Activated naive CD8-positive, alpha-beta T cell treated with anti-CD3 and anti-CD28 coated beads, Interleukin-2, amount 10 ng/mL, durations not matched to agents 7 days and 5 days (primary cell): ENCODE measurements at regions not wholly inside any gene's neighbourhood (a gene's known extent, or its start where the extent isn't known, plus 50 kb on each side); places are given as distances from the start of the nearest gene placed in this dataset.

Experiments
- ATAC-seq: fragments of 150-1000 bp; cut with Tn5 transposase; one replicate; pipeline ENCODE4 v1.10.0; 2021; ENCODE audit warnings: low read depth, moderate library complexity
- POLR2A ChIA-PET: fragments of 350-600 bp; sonication (Branson Sonifier 250); formaldehyde crosslinking; loops from one replicate; lab custom pipeline; 2021; ENCODE audit warnings: antibody characterized with exemption; lab: Charles Lee
- DNase-seq: peaks from one replicate; pipeline ENCODE4 v3.0.0; 2021
- H3K27ac Mint-ChIP-seq: one replicate; pipeline ENCODE4 v1.8.0; 2022; ENCODE audit warnings: mild to moderate bottlenecking, mixed read lengths
- H3K27me3 Mint-ChIP-seq: one replicate; pipeline ENCODE4 v1.8.0; 2022; ENCODE audit warnings: mild to moderate bottlenecking, moderate library complexity, mixed read lengths
- H3K36me3 Mint-ChIP-seq: one replicate; pipeline ENCODE4 v1.8.0; 2021; ENCODE audit warnings: mild to moderate bottlenecking, mixed read lengths
- H3K4me1 Mint-ChIP-seq: one replicate; pipeline ENCODE4 v1.8.0; 2021; ENCODE audit warnings: mixed read lengths
- H3K4me3 Mint-ChIP-seq: one replicate; pipeline ENCODE4 v1.8.0; 2022; ENCODE audit warnings: mild to moderate bottlenecking, moderate library complexity, mixed read lengths
- H3K9me3 Mint-ChIP-seq: one replicate; pipeline ENCODE4 v1.8.0; 2021; ENCODE audit warnings: mixed read lengths

DNA sequence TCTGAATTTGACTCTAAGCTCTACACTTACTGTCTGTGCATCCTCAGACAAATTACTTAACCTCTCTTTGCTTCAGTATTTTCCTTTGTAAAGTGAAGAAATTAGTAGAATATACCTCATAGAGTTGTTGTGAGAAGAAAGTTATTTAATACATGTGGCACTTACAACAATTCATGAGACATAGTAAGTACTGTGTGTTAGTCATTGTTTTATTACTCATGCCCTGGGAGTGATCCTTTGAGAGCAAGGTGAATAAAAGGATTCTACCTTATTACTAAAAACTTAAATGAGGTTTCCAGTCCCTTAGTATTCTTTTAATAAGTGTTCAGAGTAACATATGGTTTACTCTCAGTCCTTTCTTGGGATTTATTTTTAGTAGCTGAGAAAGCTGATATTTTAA, 233.6 kb upstream of the MAP3K7 start:
- POLR2A ChIA-PET, result no interaction called here
- DNase-seq, result no peak
- Mint-ChIP-seq H3K27ac (no peak overlapping the region), H3K9me3 (no peaks in the 10 kb centered on the region), H3K27me3 (peaks cover 7% of the 10 kb centered on the region), H3K4me3 (no peak overlapping the region), H3K4me1 (no peaks in the 10 kb centered on the region), H3K36me3 (no peaks in the 10 kb centered on the region)
- no peak for ATAC-seq

DNA sequence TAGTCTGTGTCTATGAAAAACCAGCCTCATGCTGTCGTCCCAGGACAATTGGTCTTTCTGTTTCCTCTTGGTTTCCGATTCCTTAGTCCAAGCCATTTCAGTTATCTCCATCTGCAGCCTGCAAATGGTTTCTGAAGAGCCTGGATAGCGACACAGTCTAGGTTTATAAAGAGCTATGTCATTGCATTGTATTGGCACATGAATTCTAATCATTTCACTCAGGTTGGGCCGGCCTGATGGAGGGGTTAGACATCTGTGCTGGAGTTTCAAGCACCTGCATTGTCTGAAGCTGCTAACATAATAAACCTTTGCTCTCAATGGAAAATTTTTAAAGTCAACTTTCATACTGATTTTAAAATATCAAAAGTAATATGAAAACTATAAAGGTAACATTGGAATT, 232.6 kb upstream of the MAP3K7 start:
- peaks cover 7% of the 10 kb centered on the region for H3K27me3 Mint-ChIP-seq
- H3K36me3 Mint-ChIP-seq, result no peaks in the 10 kb centered on the region
- H3K4me3 Mint-ChIP-seq, result no peak overlapping the region
- no peak overlapping the region for H3K27ac Mint-ChIP-seq
- POLR2A ChIA-PET, result no interaction called here
- no peak for DNase-seq
- no peaks in the 10 kb centered on the region for H3K4me1 Mint-ChIP-seq
- H3K9me3 Mint-ChIP-seq, result no peaks in the 10 kb centered on the region
- ATAC-seq, result no peak

DNA sequence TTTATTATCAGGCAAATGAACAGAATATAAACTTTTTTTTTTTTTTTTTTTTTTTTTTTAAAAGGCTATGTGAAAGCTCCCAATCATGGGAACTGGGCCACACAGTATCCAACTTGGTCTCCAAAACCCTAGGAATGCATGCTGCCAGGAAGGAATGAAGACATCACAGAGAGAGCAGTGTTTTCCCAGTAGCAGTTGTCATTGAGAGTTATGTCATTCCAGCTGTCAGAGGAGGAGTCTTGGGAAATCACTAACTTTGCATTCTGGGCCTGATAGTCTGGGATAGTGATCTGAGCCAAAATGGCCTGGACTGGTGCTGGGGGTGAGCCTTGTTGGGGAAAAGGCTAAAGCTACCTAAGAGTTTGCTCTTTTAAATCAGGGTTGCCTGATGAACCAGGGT, 231.3 kb upstream of the MAP3K7 start:
- DNase-seq, result no peak
- Mint-ChIP-seq H3K4me3 (no peak overlapping the region), H3K27me3 (peaks cover 7% of the 10 kb centered on the region), H3K9me3 (no peaks in the 10 kb centered on the region), H3K4me1 (no peaks in the 10 kb centered on the region), H3K36me3 (no peaks in the 10 kb centered on the region), H3K27ac (no peak overlapping the region)
- POLR2A ChIA-PET, result no interaction called here
- ATAC-seq, result no peak

DNA sequence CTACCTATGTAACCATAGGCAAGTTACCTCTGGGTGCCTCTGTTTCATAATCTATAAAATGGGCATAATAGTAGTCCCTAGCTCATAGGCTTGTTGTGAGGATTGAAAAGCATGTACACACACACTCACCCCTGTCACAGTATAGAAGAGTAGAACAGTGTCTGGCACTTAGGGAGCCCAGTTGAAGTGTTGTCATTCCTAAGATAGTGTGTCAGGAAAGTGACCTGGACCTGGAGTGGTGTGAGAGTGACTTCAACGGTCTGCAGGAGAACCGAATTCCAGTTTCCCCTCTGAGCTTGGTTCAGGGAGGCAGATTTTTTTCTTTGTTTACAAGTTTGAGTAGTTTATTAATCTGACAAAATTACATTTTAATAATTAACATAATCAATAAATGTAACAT, 229.9 kb upstream of the MAP3K7 start:
- ATAC-seq (no peak), DNase-seq (no peak)
- H3K27me3 Mint-ChIP-seq, result peaks cover 7% of the 10 kb centered on the region
- POLR2A ChIA-PET, result no interaction called here
- H3K9me3 Mint-ChIP-seq, result no peaks in the 10 kb centered on the region
- H3K27ac Mint-ChIP-seq, result no peak overlapping the region
- H3K4me3 Mint-ChIP-seq, result no peak overlapping the region
- no peaks in the 10 kb centered on the region for H3K36me3 Mint-ChIP-seq
- H3K4me1 Mint-ChIP-seq, result no peaks in the 10 kb centered on the region

DNA sequence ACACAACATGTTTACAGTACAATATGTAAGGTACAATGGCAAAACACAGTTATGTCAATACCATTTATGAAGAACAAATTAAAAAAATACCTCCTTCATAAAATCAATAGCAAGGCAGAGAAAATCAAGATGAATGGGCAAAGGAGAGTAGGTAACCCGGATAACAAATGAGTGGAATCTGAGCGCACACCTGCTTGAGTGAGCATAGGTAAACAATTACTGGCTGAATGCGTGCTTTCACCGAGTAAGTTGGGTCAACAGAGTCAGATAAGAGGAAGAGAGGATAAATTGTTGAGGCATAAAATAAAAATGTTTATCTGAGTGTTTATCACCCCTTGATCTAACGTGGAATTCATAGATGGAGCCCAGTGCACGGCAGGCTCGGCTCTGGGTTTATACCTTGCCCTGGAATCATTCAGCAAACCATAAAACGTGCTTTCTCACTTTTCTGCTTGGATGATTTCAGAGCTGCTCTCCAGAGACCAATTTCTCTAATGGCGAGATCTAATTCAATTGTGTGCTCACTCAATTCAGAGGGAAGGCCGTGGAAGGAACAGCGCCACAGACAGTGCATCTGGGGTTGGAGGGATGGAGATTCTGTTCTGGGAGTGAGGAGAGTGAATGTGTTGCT, 224.8 kb upstream of the MAP3K7 start:
- Mint-ChIP-seq H3K9me3 (no peaks in the 10 kb centered on the region), H3K4me3 (no peak overlapping the region), H3K27ac (no peak overlapping the region), H3K36me3 (no peaks in the 10 kb centered on the region), H3K27me3 (peaks cover 3% of the 10 kb centered on the region), H3K4me1 (no peaks in the 10 kb centered on the region)
- POLR2A ChIA-PET, result no interaction called here
- DNase-seq, result no peak
- no peak for ATAC-seq

DNA sequence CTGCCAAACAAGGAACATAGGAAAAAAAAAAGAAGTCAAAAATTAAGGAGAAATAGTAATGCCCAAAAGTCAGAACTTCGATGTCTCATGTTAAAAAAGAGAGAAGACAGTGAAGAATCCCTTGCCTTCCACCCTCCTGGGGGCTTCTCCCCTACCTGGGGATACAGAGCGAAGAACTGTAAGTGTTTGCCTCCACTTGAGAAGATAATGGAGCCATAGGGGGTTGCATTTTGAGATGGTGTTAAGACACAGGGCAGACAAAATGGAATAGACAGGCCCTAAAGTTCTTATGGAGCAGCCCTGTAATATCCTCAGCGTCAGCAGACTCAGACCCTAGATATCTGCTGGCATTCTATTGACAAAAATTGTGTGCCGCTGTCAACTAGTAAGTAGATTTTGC, 222.2 kb upstream of the MAP3K7 start:
- no peaks in the 10 kb centered on the region for H3K4me1 Mint-ChIP-seq
- H3K27ac Mint-ChIP-seq, result no peak overlapping the region
- ATAC-seq (no peak), DNase-seq (no peak)
- H3K4me3 Mint-ChIP-seq, result no peak overlapping the region
- no peaks in the 10 kb centered on the region for H3K27me3 Mint-ChIP-seq
- H3K9me3 Mint-ChIP-seq, result no peaks in the 10 kb centered on the region
- POLR2A ChIA-PET, result no interaction called here
- H3K36me3 Mint-ChIP-seq, result no peaks in the 10 kb centered on the region

DNA sequence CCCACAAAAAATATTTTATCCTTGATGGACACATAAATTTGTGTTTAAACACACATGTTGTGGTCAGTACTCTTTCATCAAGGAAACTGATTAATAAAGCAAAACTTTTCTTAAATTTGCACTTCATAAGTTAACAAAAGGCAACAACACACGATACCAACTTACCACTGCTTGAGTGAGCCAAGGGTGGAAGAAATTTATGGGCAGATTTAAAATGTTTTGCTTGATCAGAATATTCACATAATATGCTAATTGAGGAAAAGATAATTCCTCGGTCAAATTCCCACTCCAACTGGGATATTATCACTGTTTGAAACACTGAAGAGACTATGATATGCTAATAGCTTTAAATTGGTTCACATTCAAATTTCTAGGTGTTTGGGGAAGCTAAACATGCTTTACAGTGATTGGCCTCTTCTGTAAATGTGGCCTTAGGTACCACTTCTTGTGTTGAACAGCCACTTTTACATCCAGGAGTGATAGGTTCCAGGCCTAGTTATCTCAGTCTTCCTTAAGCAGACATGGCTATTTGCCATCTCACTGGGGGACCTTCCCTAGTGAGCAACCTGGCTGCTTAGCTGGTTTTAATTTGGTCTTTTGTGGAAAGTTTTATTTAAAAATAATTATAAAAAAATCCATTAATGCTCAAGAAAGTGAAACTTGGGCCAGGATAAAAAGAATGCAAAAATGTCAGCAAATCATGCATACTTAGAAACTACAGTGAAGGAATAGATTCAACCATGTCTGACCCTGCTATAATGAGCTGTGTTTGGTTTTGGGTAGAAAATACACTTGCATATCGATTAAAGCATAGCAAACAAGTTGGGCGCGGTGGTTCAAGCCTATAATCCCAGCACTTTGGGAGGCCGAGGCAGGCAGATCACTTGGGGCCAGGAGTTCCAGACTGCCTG, 221.2 kb upstream of the MAP3K7 start:
- H3K9me3 Mint-ChIP-seq, result no peaks in the 10 kb centered on the region
- DNase-seq, result no peak
- no peak for ATAC-seq
- H3K4me3 Mint-ChIP-seq, result no peak overlapping the region
- POLR2A ChIA-PET, result no interaction called here
- H3K36me3 Mint-ChIP-seq, result no peaks in the 10 kb centered on the region
- no peaks in the 10 kb centered on the region for H3K27me3 Mint-ChIP-seq
- H3K27ac Mint-ChIP-seq, result no peak overlapping the region
- H3K4me1 Mint-ChIP-seq, result no peaks in the 10 kb centered on the region

DNA sequence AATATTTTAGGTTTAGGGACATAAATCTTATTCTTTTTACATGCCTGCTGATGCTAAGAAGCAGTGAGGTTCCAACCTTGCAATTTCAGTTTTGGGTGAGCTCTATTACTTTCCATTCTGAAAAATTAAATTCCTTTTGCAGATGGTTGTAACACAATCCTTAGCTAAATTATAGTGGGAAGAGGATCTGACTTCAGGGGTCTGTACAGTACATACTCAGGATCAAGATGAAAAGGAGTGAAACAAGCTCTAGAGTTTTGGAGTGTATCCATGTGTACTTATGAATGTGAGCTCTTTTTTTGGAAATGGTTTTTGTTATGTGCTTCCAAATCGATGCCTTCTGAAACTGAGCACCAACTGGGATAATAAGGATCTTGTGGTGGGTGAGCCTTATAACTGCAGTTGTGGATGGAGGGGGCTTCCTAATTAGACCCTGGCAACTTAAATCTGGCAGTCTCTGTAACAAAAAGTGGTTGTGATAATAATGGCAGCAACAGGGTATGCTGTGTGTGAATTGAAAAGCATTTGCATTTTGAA, 218.8 kb upstream of the MAP3K7 start:
- Mint-ChIP-seq H3K9me3 (no peaks in the 10 kb centered on the region), H3K36me3 (no peaks in the 10 kb centered on the region), H3K27ac (no peak overlapping the region), H3K27me3 (no peaks in the 10 kb centered on the region), H3K4me3 (no peak overlapping the region), H3K4me1 (no peaks in the 10 kb centered on the region)
- POLR2A ChIA-PET, result no interaction called here
- DNase-seq (no peak), ATAC-seq (no peak)

DNA sequence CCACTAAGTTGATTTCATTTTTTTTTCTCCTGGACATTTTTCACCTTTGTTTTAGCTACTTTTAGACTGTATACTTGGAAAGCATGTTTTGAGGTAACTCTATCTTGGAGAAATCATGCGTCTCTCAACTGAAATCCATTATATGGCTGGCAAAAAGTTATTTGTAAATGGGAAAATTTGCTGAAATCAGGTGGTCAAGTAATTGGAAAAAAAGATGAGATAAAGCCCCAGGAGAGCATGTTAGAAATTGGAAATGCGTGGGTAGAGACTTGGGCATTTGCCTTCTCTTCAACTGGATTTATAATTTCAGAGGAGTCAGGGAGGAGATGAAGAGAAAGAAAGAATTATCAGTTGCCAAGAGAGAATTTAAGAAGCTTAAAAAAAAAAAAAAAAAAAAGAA, 217.1 kb upstream of the MAP3K7 start:
- POLR2A ChIA-PET, result no interaction called here
- Mint-ChIP-seq H3K4me3 (no peak overlapping the region), H3K36me3 (no peaks in the 10 kb centered on the region), H3K4me1 (no peaks in the 10 kb centered on the region), H3K27ac (no peak overlapping the region), H3K9me3 (no peaks in the 10 kb centered on the region), H3K27me3 (no peaks in the 10 kb centered on the region)
- DNase-seq, result no peak
- no peak for ATAC-seq

DNA sequence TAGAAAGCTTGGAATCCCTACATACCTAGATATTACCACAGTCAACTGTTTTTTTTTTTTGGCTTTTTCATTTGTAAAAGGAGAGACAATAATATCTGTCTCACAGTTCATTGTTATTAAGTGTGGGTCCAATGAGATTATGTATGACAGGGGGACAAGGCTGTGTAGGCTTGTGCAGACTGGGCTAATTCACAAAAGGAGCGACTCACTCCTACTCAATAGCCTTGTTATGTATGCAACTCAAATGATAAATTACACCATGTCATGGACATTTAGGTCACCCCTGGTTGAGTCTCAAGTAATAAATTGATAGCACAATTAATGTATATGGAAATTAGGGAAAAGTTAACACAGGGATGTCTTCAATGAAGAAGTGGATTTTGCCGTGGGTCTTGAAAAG, 208.2 kb upstream of the MAP3K7 start:
- Mint-ChIP-seq H3K9me3 (no peaks in the 10 kb centered on the region), H3K36me3 (no peaks in the 10 kb centered on the region), H3K27me3 (no peaks in the 10 kb centered on the region), H3K4me3 (no peak overlapping the region), H3K27ac (no peak overlapping the region), H3K4me1 (no peaks in the 10 kb centered on the region)
- no peak for DNase-seq
- POLR2A ChIA-PET, result no interaction called here
- no peak for ATAC-seq

DNA sequence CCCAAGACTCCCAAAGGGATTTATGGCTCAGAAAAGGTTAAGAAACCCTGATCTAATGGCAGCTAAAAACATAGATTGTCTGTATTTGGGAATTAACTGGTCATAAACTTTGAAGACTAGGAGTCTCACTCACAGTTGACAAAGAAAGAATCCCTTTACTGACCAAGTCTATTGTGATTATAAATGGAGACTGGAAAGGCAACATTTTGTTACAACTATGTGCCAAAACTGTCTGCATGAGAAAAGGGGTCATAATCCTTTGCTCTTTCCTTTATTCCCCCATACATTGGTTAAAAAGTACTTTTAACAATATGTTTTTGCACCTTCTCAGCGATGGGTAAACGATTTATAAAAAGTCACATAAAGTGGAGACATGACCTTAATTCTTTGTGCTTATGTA, 206.9 kb upstream of the MAP3K7 start:
- no peak for DNase-seq
- Mint-ChIP-seq H3K4me1 (no peaks in the 10 kb centered on the region), H3K9me3 (no peaks in the 10 kb centered on the region), H3K27me3 (peaks cover 2% of the 10 kb centered on the region), H3K27ac (no peak overlapping the region), H3K36me3 (no peaks in the 10 kb centered on the region), H3K4me3 (no peak overlapping the region)
- POLR2A ChIA-PET, result no interaction called here
- ATAC-seq, result no peak

DNA sequence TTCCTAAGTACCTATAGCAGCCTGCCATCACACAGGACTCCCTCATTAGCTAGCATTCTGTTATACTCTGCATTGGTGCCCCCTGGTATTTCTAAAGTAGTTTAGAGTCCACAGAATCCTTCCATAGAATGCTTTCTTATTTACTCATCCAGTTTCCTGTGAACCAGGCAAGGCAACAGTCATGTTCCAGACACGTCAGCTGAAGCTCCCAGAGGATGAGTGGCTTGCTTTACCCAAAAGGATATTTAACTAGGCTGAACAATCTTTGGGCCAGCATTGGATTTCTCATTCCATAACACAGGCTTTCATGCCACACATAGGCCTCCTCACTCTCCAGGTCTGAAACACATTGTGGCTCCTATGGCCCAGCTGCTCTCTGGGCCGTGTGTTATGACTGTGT, 203.8 kb upstream of the MAP3K7 start:
- ATAC-seq, result no peak
- Mint-ChIP-seq H3K27me3 (peaks cover 2% of the 10 kb centered on the region), H3K4me1 (no peaks in the 10 kb centered on the region), H3K36me3 (no peaks in the 10 kb centered on the region), H3K4me3 (no peak overlapping the region), H3K9me3 (no peaks in the 10 kb centered on the region), H3K27ac (no peak overlapping the region)
- no peak for DNase-seq
- POLR2A ChIA-PET, result no interaction called here

DNA sequence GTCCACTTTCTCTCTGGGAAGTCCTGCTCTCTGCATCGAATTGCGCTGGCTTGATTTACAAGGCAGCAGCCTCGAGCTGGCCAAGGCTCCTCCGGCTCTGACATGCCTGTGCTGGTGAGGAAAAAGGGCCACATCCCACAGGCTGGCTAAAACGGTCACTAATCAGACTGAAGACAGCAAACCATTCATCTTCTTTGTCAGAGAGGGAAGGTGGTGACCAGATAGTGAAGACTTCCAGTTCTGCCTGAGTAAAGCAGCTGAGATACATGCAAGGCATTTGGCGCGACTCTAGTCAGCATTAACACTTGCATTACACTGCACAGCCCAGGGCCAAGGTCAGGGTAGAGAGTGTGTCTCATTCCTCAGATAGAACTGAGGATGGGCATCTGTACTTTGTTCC, 203.2 kb upstream of the MAP3K7 start:
- no peaks in the 10 kb centered on the region for H3K4me1 Mint-ChIP-seq
- H3K27ac Mint-ChIP-seq, result no peak overlapping the region
- H3K4me3 Mint-ChIP-seq, result no peak overlapping the region
- POLR2A ChIA-PET, result no interaction called here
- H3K36me3 Mint-ChIP-seq, result no peaks in the 10 kb centered on the region
- ATAC-seq (no peak), DNase-seq (no peak)
- H3K27me3 Mint-ChIP-seq, result peaks cover 2% of the 10 kb centered on the region
- H3K9me3 Mint-ChIP-seq, result no peaks in the 10 kb centered on the region

DNA sequence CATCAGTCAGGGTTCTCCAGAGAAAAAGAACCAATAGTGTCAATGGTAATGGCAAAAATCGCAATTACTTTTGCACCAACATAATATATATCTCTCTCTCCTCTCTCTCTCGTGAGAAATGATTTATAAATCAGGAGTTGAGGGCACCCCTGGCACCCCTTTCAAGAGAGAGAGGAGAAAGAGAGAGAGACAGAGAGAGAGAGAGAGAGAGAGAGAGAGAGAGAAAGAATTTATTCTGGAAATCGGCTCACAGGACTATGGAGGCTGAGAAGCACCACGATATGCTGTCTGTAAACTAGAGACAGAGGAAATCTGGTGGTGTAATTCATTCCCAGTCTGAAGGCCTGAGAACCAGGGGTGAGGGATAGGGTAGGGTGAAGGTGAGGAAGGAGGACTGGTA, 201.9 kb upstream of the MAP3K7 start:
- DNase-seq, result no peak
- Mint-ChIP-seq H3K9me3 (no peaks in the 10 kb centered on the region), H3K27ac (no peak overlapping the region), H3K4me3 (no peak overlapping the region), H3K36me3 (no peaks in the 10 kb centered on the region), H3K4me1 (no peaks in the 10 kb centered on the region), H3K27me3 (peaks cover 2% of the 10 kb centered on the region)
- POLR2A ChIA-PET, result no interaction called here
- no peak for ATAC-seq
